ENCODE measurements at regions not wholly inside any gene's neighbourhood (a gene's known extent, or its start where the extent isn't known, plus 50 kb on each side); places are given as distances from the start of the nearest gene placed in this dataset.

- DNase-seq (ENCODE audit: low spot score), result no peak
These were observed 92.9 kb downstream of the TXNL1 start for GRCh38 chr18:56545464-56545863.

GRCh38 chr18:56542476-56542875, 95.9 kb downstream of the TXNL1 start:
- no peak for DNase-seq (ENCODE audit: low spot score)

GRCh38 chr18:56541793-56542192, 96.6 kb downstream of the TXNL1 start:
- no peak for DNase-seq (ENCODE audit: low spot score)

GRCh38 chr18:56541340-56541739, 97.1 kb downstream of the TXNL1 start:
- no peak for DNase-seq (ENCODE audit: low spot score)

- DNase-seq (ENCODE audit: low spot score), result no peak
These were observed 99.6 kb downstream of the TXNL1 start for GRCh38 chr18:56538746-56539145.

- DNase-seq (ENCODE audit: low spot score), result no peak
These were observed 106.1 kb downstream of the TXNL1 start for GRCh38 chr18:56532176-56532840.

GRCh38 chr18:56522816-56523215, 115.6 kb downstream of the TXNL1 start:
- DNase-seq (ENCODE audit: low spot score), result peak; percentile 50

GRCh38 chr18:56521263-56521662, 117.1 kb downstream of the TXNL1 start:
- DNase-seq (ENCODE audit: low spot score), result no peak

GRCh38 chr18:56517761-56518160, 120.6 kb downstream of the TXNL1 start:
- no peak for DNase-seq (ENCODE audit: low spot score)

GRCh38 chr18:56517196-56517595, 121.2 kb downstream of the TXNL1 start:
- DNase-seq (ENCODE audit: low spot score), result no peak

- DNase-seq (ENCODE audit: low spot score), result no peak
These were observed 121.6 kb downstream of the TXNL1 start for GRCh38 chr18:56516789-56517188.

- no peak for DNase-seq (ENCODE audit: low spot score)
These were observed 122.9 kb downstream of the TXNL1 start for GRCh38 chr18:56515522-56515921.

- no peak for DNase-seq (ENCODE audit: low spot score)
These were observed 126.4 kb downstream of the TXNL1 start for GRCh38 chr18:56511996-56512395.

GRCh38 chr18:56510108-56510507, 128.3 kb downstream of the TXNL1 start:
- DNase-seq (ENCODE audit: low spot score), result no peak

GRCh38 chr18:56509656-56510055, 128.7 kb downstream of the TXNL1 start:
- DNase-seq (ENCODE audit: low spot score), result no peak

- no peak for DNase-seq (ENCODE audit: low spot score)
These were observed 129.9 kb downstream of the TXNL1 start for GRCh38 chr18:56508370-56509036.

- no peak for DNase-seq (ENCODE audit: low spot score)
These were observed 132.4 kb downstream of the TXNL1 start for GRCh38 chr18:56505971-56506370.

- no peak for DNase-seq (ENCODE audit: low spot score)
These were observed 133.1 kb downstream of the TXNL1 start for GRCh38 chr18:56505293-56505692.

- DNase-seq (ENCODE audit: low spot score), result no peak
These were observed 136.5 kb downstream of the TXNL1 start for GRCh38 chr18:56501896-56502295.

GRCh38 chr18:56495884-56496283, 142.5 kb downstream of the TXNL1 start:
- DNase-seq (ENCODE audit: low spot score), result no peak

GRCh38 chr18:56493531-56493930, 144.9 kb downstream of the TXNL1 start:
- no peak for DNase-seq (ENCODE audit: low spot score)

- no peak for DNase-seq (ENCODE audit: low spot score)
These were observed 146.3 kb downstream of the TXNL1 start for GRCh38 chr18:56492136-56492535.

GRCh38 chr18:56490942-56491341, 147.4 kb downstream of the TXNL1 start:
- DNase-seq (ENCODE audit: low spot score), result no peak

- no peak for DNase-seq (ENCODE audit: low spot score)
These were observed 148.5 kb downstream of the TXNL1 start for GRCh38 chr18:56489893-56490292.

Measured in hepatic stellate cell (primary cell).